GM19023 (cell line): ENCODE measurements at regions not wholly inside any gene's neighbourhood (a gene's known extent, or its start where the extent isn't known, plus 50 kb on each side); places are given as distances from the start of the nearest gene placed in this dataset.

Source experiments
- ATAC-seq: cut with Tn5 transposase; IDR thresholded peaks from one replicate; pipeline ENCODE4 v1.9.1; 2021; ENCODE audit warnings: mild to moderate bottlenecking, moderate library complexity; ENCODE audit not compliant: unreplicated experiment

GRCh38 chr2:139201516-139201915 is 421.3 kb upstream of the NXPH2 start:
- no peak for ATAC-seq

GRCh38 chr2:139196754-139197153 is 416.6 kb upstream of the NXPH2 start:
- ATAC-seq = no peak

- ATAC-seq = no peak
These were observed 414.4 kb upstream of the NXPH2 start for GRCh38 chr2:139194546-139194945.

GRCh38 chr2:139177041-139177440 is 396.9 kb upstream of the NXPH2 start:
- ATAC-seq = no peak

GRCh38 chr2:139175510-139175909 is 395.3 kb upstream of the NXPH2 start:
- no peak for ATAC-seq

- ATAC-seq = no peak
These were observed 390.2 kb upstream of the NXPH2 start for GRCh38 chr2:139170406-139170805.

- ATAC-seq = no peak
These were observed 385.4 kb upstream of the NXPH2 start for GRCh38 chr2:139165601-139166000.

- no peak for ATAC-seq
These were observed 384.9 kb upstream of the NXPH2 start for GRCh38 chr2:139165041-139165440.

GRCh38 chr2:139162957-139163356 is 382.8 kb upstream of the NXPH2 start:
- ATAC-seq = no peak

- ATAC-seq = no peak
These were observed 382.3 kb upstream of the NXPH2 start for GRCh38 chr2:139162456-139162855.

- ATAC-seq = no peak
These were observed 380.6 kb upstream of the NXPH2 start for GRCh38 chr2:139160836-139161235.

- no peak for ATAC-seq
These were observed 379.0 kb upstream of the NXPH2 start for GRCh38 chr2:139159177-139159576.

GRCh38 chr2:139156730-139157129 is 376.5 kb upstream of the NXPH2 start:
- ATAC-seq = no peak

- no peak for ATAC-seq
These were observed 375.8 kb upstream of the NXPH2 start for GRCh38 chr2:139155991-139156390.

GRCh38 chr2:139142252-139142880 is 362.2 kb upstream of the NXPH2 start:
- no peak for ATAC-seq

- no peak for ATAC-seq
These were observed 344.1 kb upstream of the NXPH2 start for GRCh38 chr2:139124271-139124670.

GRCh38 chr2:139123795-139124194 is 343.6 kb upstream of the NXPH2 start:
- ATAC-seq = no peak

GRCh38 chr2:139122711-139123158 is 342.5 kb upstream of the NXPH2 start:
- no peak for ATAC-seq

- ATAC-seq = no peak
These were observed 319.5 kb upstream of the NXPH2 start for GRCh38 chr2:139099721-139100120.

GRCh38 chr2:139098961-139099360 is 318.8 kb upstream of the NXPH2 start:
- no peak for ATAC-seq

- ATAC-seq = no peak
These were observed 302.9 kb upstream of the NXPH2 start for GRCh38 chr2:139083121-139083520.

- ATAC-seq = no peak
These were observed 300.1 kb upstream of the NXPH2 start for GRCh38 chr2:139080244-139080643.

GRCh38 chr2:139079311-139079710 is 299.1 kb upstream of the NXPH2 start:
- ATAC-seq = no peak
